ENCODE measurements at regions not wholly inside any gene's neighbourhood (a gene's known extent, or its start where the extent isn't known, plus 50 kb on each side); places are given as distances from the start of the nearest gene placed in this dataset.
"Not testable (repeated sequence)": the region's sequence is repeated elsewhere in the genome, so short reads cannot be mapped to it uniquely, and the experiment has no call there.

DNA sequence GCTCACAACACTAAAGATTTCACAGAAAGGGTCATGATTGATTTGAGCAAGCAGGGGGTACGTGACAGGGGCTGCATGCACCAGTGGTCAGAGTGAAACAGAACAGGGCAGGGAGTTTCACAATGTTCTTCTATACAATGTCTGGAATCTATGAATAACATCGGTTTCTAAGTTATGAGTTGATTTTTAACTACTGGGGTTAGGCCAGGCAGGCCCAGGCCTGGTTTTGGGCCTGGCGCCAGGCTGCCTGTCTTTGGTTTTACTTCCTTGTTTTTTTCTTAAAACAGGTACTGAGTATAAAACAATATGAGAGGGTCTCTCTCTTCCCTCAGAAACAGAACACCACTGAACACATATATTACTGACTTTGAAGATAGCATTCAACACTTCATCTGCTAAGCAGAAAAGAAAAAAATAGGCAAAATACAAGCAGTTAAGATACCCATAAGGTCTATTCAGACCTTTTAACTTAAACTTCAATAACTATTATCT is 355.0 kb upstream of the MAGEB16 start:
- TF ChIP-seq, protein P1, sequence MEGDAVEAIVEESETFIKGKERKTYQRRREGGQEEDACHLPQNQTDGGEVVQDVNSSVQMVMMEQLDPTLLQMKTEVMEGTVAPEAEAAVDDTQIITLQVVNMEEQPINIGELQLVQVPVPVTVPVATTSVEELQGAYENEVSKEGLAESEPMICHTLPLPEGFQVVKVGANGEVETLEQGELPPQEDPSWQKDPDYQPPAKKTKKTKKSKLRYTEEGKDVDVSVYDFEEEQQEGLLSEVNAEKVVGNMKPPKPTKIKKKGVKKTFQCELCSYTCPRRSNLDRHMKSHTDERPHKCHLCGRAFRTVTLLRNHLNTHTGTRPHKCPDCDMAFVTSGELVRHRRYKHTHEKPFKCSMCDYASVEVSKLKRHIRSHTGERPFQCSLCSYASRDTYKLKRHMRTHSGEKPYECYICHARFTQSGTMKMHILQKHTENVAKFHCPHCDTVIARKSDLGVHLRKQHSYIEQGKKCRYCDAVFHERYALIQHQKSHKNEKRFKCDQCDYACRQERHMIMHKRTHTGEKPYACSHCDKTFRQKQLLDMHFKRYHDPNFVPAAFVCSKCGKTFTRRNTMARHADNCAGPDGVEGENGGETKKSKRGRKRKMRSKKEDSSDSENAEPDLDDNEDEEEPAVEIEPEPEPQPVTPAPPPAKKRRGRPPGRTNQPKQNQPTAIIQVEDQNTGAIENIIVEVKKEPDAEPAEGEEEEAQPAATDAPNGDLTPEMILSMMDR (IDR thresholded peaks at IDR 0.05) = not testable (repeated sequence)
- TF ChIP-seq POLR2AphosphoS5 (IDR thresholded peaks at IDR 0.05; ENCODE audit: low read depth, low read length) = not testable (repeated sequence)

Measured in Panc1 (cell line).